GM19468 (cell line): ENCODE measurements at regions not wholly inside any gene's neighbourhood (a gene's known extent, or its start where the extent isn't known, plus 50 kb on each side); places are given as distances from the start of the nearest gene placed in this dataset.
A peak's percentile ranks its signal among the peaks of the same experiment; 100 is the strongest.

Experiments
- ATAC-seq: cut with Tn5 transposase; IDR thresholded peaks from one replicate; pipeline ENCODE4 v1.9.1; 2021; ENCODE audit warnings: mild to moderate bottlenecking, moderate library complexity, moderate number of reproducible peaks; ENCODE audit not compliant: unreplicated experiment; ENCODE audit errors: extremely low read depth

DNA sequence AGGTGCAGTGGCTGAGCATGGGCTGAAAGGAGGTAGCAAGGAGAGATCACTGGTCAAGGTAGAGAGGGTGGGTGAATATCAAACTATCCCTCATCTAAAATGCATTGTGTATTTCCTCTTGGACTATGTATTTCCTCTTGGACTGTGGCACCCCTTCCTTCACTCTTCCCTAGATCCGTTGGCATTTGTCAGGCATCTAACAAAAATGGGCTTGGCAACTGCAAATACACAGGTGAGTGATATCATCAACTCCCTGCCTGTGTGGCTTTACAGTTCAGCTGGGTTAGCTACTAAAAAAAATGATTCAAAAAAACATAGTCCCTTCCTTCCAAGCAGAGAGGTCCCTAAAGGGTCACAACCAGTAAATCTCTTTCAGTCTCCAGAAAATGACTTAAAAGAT is 142.8 kb upstream of the FUT8 start:
- ATAC-seq, result no peak

DNA sequence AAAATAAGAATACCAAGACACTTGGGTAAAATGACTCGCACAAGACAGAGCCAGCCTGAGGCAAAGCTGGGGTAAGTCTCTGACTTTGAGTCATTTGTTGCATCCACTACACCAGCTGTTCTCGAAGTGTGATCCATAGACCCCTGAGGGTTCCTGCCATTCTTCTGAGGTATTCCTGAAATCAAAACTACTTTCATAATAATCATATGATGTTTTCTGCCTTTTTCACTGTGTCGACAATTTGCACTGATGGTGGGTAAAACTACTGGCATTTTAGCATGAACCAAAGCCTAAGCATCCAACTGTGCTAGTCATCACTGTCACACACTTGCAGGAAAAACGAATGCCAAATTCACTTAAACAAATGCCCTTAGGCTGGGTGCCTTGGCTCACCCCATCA is 135.5 kb upstream of the FUT8 start:
- no peak for ATAC-seq

DNA sequence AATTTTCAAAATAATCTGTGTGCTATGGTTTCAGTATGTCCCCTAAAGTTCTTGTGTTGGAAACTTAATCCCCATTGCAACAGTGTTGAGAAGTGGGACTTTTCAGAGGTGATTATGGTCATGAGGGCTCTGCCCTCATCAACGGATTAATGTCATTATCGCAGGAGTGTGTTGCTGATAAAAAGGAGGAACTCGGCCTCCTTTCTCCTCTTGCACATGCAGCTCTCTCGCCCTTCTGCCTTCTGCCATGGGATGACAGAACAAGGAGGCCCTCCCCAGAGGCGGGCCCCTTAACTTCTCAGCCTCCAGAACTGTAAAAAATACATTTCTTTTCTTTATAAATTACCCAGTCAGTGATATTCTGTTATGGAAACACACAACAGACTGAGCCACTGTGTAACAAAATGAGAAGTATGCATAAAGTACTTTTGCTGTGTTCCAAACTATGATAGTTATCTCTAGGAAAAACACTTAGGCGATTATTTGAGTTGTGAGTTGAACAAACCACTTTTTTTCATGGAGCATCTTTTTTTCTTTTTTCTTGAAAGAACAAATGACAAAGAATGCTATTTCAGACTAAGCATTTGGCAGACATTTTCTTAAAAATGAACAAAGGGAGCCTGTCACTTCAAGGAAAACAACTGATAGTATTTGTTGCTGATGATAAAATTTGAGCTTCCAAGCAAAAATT is 134.8 kb upstream of the FUT8 start:
- no peak for ATAC-seq

DNA sequence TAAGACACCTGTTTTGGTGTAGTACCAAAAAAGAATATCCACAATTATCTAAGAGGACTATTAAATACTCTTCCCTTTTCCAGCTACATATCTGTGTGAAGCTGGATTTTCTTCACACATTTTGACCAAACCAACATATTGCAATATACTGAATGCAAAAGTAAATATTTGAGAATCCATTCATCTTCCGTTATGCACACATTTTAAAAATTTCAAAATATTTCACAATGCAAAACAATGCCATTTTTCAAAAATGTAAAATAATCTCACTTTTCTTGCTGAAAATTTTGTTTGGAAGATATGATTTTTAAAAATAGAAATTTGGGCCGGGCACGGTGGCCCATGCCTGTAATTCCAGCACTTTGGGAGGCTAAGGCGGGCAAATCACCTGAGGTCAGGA is 133.9 kb upstream of the FUT8 start:
- no peak for ATAC-seq

DNA sequence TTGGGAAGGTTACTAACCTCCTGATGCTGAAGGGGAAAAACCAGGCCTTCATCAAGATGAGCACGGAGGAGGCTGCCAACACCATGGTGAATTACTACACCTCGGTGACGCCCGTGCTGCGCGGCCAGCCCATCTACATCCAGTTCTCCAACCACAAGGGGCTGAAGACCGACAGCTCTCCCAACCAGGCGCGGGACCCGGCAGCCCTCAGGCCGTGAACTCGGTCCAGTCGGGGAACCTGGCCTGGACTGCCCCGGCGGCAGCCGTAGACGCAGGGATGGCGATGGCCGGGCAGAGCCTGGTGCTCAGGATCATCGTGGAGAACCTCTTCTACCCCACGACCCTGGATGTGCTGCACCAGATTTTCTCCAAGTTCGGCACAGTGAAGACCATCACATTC is 133.0 kb upstream of the FUT8 start:
- ATAC-seq, result no peak

DNA sequence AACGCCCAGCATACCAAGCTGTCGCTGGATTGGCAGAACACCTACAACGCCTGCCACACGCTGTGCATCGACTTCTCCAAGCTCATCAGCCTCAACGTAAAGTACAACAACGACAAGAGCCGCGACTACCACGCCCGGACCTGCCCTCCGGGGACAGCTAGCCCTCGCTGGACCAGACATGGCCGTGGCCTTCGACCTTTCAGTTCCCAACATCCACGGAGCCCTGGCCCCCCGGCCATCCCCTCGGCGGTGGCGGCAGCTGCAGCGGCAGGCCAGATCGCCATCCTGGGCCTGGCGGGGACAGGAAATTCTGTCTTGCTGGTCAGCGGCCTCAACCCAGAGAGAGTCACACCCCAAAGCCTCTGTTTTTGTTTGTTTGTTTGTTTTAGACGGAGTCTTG is 132.6 kb upstream of the FUT8 start:
- no peak for ATAC-seq

DNA sequence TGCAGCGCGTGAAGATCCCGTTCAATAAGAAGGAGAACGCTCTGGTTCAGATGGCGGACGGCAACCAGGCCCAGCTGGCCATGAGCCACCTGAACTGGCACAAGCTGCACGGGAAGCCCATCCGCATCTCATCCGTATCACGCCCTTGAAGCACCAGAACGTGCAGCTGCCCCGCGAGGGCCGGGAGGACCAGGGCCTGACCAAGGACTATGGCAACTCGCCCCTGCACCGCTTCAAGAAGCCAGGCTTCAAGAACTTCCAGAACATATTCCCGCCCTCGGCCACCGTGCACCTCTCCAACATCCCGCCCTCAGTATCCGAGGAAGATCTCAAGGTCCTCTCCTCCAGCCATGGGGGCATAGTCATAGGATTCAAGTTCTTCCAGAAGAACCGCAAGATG is 131.9 kb upstream of the FUT8 start:
- ATAC-seq, result no peak

DNA sequence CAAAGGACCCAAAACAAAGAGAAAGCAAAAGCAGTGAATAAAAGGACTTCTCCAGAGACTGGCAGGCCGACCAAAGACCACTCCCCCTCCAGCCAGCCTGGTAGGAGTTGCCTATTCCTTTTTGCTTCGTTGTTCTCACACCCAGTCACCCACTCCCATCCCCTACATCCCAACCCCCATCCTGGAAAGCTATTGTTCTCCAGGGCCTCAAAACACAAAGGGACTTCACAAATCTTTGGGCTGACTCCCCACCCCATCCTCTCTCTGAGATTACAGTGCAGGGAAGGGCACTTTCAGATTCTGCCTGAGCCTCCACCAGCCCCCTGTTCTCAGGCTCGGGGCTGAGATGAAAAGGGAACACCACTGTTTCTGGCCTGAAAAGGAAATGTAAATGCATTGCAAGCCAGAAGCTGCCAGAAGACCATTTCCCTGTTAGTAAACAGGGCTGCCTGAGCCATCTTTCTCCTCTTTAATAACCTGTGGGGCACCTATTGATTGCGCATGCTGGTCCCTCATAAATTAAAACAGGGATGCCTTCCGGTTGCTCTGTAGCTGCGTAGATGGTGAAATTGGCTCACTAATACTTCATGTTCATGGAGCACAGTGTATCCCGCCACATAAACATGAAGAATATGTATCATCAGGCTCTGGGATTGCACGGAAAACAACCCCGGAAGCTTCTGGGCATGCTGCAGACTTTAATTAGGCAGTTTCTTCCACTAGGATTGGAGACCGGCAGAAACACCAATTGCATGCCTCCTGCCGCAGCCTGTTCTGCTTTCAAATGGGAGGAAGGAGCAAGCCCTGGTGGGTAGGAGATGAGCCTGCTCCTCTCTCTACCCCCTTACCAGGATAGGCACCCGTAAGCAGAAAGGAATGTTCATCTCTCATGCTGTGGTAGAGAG is 130.3 kb upstream of the FUT8 start:
- ATAC-seq, result no peak

DNA sequence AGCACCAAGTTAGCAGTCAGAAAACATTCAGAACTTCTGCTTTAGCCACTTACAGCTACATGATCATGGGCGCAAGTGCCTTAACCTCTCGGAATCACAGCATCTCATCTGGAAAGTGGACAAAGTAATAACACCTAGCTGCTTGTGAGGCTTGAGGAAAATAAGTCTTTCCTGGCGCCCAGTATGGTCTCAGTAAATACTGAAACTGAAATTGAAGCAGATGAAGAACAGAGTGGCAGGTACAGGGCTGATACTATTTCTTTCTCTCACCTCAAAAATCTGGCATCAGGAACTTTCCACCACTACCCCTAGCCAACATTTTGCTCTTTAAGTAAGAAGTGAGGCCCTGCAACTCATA is 129.7 kb upstream of the FUT8 start:
- ATAC-seq, result no peak

DNA sequence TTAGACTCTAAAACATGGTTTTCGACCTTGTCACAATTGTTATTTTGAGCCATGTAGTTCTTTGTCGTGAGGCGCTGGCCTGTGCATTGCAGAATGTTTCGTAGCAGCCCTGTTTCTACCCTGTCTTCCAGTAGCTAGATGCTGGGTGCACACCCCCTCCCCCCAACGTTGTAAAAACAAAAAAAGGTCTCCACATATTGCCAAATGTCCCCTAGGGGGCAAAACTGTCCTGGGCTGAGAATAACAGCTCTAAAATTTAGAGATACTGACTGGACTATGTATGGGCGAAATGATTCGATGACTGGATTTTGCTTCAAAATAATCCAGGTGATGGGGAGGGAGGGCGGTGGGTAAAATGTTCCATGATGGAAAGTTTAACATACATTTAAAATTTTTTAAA is 126.1 kb upstream of the FUT8 start:
- ATAC-seq, result no peak

DNA sequence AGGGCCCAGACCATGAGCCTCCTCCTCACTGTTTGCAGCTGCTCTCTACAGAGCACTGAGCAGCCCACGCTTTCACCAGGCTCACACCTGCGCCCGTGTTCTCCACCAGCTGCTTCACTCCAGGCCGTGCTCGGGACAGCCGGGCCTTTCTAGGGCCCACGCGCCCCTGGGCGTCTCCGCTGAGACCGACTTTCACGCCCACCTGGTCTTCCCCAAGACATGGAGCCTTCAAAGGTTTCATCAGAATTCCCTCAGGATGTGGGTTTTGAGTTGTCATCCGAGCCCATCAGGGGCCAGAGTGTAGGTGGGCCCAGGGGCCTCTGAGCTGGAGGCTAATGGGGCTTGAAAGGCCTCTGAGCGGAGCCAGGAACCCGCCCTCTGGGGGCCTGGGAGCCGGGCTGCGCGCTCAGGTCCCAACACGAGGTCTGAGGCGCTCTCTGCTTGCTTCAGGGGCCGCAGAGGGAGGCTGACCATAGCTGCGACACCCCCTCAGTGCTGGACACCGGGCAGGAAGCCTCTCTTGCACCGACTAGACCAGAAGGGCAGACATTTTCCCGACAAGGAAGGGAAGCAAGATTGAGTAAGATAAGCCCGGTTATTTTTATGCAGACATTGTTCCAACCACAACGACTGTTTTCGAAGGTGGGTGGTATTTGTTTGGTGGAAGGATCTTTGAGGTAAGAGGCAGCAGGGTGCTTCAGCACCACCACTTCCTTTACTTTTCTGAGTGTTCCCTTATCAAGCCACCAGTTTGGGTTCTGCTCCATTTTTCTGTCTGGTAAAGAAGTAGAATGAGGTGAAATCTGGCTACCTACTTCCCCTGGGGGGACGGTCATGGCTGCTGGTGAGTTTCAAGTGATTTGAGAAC is 125.0 kb upstream of the FUT8 start:
- peak; percentile 33 for ATAC-seq

DNA sequence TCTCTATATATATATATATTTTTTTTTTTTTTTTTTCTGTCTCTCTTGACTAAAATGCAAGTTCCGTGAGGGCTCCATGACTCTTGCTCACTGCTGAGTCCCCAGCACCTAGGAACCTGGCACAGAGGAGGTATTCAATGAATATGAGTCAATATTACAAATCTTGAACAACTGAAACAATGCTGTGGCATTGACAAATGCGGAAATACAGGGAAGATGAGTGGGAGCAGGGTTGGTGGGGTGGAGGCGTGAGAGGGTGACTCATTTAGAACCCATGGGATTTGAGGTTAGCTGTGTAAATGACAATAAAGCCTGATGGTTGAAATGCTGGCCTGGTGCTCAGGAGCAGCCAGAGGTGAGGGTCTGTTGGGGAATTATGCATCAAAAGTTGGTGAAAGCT is 121.7 kb upstream of the FUT8 start:
- no peak for ATAC-seq

DNA sequence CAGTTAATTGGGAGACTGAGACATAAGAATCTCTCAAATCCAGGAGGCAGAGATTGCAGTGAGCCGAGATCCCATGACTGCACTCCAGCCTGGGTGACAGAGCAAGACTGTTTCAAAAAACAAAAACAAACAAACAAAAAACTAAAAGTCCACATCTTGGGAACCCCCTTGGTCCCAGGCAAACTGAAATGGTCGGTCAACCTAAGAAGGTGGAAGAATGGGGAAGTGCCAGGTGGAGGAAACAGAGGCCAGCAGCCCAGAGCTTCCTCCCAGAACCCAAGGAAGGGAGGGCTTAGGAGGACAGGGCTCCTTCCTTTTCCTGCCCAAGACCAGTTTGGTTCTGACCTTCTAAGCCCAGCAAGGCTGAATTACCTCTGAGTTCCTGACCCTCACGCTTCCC is 121.0 kb upstream of the FUT8 start:
- ATAC-seq, result no peak

DNA sequence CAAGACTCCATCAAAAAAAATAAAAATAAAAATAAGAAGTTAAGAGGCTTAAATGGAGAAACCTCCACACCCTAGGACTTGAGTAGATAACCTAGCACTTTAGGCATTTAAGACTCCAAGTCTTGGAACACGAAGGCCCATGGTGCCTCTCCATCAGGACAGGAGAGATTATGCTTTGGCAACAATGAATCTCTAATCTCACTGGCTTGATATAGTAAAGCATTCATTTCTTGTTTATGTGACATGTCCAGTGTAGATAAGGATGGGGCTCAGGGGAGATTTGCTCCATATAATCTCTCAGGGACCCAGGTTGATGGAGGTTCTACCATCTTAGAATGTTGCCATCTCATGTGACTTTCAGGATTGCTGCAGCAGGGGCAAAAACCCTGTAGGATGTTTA is 117.7 kb upstream of the FUT8 start:
- no peak for ATAC-seq

DNA sequence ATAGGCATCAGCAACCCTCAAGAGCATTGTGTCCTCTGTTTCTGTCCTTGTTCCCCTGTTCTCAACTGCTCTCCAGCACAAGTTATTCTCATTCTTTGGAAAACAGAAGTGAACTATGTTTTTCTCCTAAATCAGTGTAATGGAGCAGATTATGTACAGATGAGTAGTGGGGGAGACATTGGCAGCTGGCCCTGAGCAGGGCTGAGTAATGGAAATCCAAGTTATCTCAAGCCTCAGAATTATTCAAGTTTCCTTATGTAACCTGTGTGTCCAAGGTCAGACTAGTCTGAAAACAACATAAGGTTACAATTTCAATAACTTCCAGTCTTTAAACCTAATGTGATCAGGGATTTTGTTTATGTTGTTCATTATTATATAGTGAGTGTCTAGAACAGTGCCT is 116.1 kb upstream of the FUT8 start:
- ATAC-seq, result no peak

DNA sequence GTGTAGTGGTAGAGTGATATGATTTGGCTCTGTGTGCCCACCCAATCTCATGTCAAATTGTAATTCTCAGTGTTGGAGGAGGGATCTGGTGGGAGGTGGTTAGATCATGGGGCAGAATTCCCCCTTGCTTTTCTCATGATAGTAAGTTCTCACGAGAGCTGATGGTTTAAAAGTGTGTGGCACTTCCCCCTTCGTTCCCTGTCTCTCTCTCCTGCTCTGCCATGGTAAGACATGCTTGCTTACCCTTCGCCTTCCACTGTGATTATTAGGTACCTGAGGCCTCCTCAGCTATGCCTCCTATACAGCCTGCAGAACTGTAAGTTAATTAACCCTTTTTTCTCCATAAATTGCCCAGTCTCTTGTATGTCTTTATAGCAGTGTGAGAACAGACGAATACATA is 115.7 kb upstream of the FUT8 start:
- ATAC-seq, result no peak

DNA sequence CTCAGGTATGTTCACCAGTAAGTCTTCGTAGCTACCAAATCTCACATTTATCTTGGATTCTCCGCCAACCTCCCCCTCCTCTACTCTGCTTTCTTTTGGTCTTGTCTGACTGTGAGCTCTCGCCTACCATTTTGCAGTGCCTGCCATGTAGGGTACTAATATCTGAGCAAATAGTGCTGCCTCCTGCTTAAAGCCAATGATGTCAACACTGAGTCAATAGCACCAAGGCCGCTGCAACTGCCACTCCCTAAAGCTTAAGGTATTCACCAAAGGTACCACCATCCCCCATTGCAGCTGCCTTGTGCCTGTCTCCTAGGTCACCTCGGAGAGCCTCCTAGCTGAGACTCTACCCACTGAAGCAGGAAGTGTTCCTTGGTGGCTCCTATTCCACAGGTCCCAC is 114.8 kb upstream of the FUT8 start:
- no peak for ATAC-seq

DNA sequence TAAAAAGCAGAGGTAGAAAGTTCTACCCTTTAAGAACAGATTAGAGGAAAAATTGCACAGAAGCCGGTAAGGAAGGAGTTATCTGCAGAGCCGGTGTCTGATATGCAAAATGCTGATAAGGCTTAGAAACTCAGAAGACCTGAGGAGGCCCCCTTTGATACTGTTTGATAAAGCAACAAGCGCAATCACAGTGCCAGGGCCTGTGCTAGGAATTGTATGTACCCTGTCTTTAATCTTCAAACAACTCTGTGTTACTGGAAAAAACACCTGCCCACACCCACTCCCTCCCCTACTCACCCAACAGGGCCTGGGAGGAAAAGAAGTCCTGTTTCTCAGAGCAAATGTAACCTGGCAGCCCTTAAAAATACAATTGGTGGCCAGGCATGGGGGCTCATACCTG is 112.7 kb upstream of the FUT8 start:
- no peak for ATAC-seq

DNA sequence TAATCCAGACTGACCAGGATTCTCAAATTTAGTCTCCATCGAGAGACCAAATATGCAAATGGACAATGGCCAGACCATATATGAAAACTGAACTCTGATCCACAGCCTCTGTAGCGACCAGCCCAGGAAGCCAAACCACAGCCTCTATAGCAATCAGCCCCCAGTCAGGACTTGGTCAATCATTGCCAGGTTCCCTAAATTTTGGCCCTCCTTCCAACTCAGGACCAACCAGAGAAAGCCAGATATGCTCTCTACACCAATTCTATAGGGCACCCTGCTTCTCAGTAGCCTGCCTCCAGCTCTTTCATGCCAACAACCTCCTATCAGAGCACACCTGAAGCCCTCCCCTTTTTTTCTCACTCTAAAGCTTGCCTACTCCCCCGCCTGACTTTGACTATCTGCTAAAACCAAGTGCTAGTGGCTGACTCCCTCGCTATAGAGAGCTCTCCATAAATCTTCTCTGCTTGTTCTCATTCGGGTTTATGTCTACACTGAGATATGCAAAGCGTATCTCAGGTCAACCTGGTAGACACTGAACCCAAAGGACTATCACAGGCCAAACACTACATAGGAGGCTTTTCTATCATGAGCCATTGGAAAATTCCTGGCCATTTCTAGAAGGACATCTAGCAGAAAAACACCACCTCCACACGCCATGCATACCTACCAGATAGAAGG is 110.5 kb upstream of the FUT8 start:
- peak; percentile 69 for ATAC-seq

DNA sequence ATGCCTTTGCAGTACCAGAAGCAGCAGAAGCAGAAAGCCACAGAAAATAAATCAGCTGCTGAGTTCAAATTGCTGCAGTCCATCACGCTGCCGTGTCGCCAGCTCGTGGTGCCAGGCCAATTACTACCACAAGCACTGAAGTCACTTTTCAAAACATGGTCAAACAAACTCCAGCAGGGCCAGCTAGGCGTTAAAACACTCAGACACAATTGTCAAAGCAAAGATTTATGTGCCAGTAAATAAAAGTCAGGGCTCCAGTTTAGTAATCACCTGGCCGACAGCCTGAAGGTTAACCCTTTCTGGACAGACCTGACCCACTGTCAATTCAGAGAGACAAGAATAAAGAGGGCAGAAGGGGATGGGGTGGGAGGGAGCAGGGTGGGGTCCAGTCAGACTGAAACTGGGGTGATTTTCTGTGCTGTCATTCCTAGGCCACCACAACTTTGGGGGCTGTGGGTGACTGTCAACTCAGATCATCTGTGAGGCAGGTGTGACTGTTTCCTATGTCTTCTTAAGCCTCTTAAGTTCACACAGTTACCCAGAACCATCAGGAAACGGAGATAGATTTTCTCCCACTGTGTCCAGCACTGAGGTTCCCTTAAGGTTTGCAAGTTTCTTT is 109.8 kb upstream of the FUT8 start:
- ATAC-seq, result peak; percentile 16
